IPS-18a (cell line): ENCODE measurements at regions not wholly inside any gene's neighbourhood (a gene's known extent, or its start where the extent isn't known, plus 50 kb on each side); places are given as distances from the start of the nearest gene placed in this dataset.

Experiments used
- H3K27ac ChIP-seq: one replicate; pipeline ENCODE4 v1.5.1; 2013; ENCODE audit warnings: low read length
- H3K27me3 ChIP-seq: one replicate; pipeline ENCODE4 v1.6.1; 2013; ENCODE audit warnings: mild to moderate bottlenecking, low read length; ENCODE audit not compliant: control insufficient read depth, insufficient read depth
- H3K36me3 ChIP-seq: one replicate; pipeline ENCODE4 v1.6.1; 2013; ENCODE audit warnings: low read depth, low read length; ENCODE audit not compliant: control insufficient read depth
- H3K4me1 ChIP-seq: one replicate; pipeline ENCODE4 v1.6.1; 2013; ENCODE audit warnings: low read depth, low read length; ENCODE audit not compliant: control insufficient read depth
- H3K4me3 ChIP-seq: one replicate; pipeline ENCODE4 v1.5.1; 2013; ENCODE audit warnings: low read length
- H3K9ac ChIP-seq: one replicate; pipeline ENCODE4 v1.6.1; 2013; ENCODE audit warnings: mild to moderate bottlenecking, low read length, moderate library complexity
- H3K9me3 ChIP-seq: one replicate; pipeline ENCODE4 v1.6.1; 2013; ENCODE audit warnings: low read depth, low read length; ENCODE audit not compliant: control insufficient read depth

GRCh38 chr2:146220957-146221356 is 1623.9 kb upstream of the ACVR2A start:
- Histone ChIP-seq H3K9me3 (no peaks in the 10 kb centered on the region), H3K9ac (no peak overlapping the region), H3K27ac (no peak overlapping the region), H3K4me1 (no peaks in the 10 kb centered on the region), H3K4me3 (no peak overlapping the region), H3K27me3 (no peaks in the 10 kb centered on the region), H3K36me3 (no peaks in the 10 kb centered on the region)

- Histone ChIP-seq H3K9ac (no peak overlapping the region), H3K4me3 (no peak overlapping the region), H3K9me3 (no peaks in the 10 kb centered on the region)
These were observed 1630.4 kb upstream of the ACVR2A start for GRCh38 chr2:146214394-146214929.

GRCh38 chr2:146213674-146214073 is 1631.2 kb upstream of the ACVR2A start:
- H3K9me3 ChIP-seq, result no peaks in the 10 kb centered on the region
- H3K27ac ChIP-seq, result no peak overlapping the region
- no peaks in the 10 kb centered on the region for H3K4me1 ChIP-seq
- no peaks in the 10 kb centered on the region for H3K27me3 ChIP-seq
- no peaks in the 10 kb centered on the region for H3K36me3 ChIP-seq
- no peak overlapping the region for H3K4me3 ChIP-seq
- H3K9ac ChIP-seq, result no peak overlapping the region

More at GRCh38 chr2:146214394-146214929, 1630.4 kb upstream of the ACVR2A start:
- Histone ChIP-seq H3K36me3 (no peaks in the 10 kb centered on the region), H3K27me3 (no peaks in the 10 kb centered on the region), H3K27ac (no peak overlapping the region), H3K4me1 (no peaks in the 10 kb centered on the region)

DNA sequence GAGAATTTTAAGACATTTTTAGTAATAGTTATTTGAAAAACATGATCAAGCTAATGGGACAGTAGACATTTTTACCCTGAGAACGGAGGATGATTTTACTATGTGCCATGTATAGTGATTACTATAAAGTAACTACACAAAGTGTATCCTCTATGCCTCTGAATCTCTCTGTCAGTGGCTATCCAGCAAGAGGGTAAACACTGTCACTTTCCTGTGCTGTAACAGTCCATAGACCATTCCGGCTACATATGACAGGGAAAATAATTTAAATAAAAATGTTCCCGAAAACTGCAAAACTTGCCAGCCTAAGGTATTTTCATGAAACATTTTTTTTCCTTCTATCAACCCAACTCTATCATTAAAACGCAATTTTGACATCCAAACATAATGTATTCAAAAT is 1632.2 kb upstream of the ACVR2A start:
- Histone ChIP-seq H3K36me3 (no peaks in the 10 kb centered on the region), H3K9me3 (no peaks in the 10 kb centered on the region), H3K4me3 (no peak overlapping the region), H3K4me1 (no peaks in the 10 kb centered on the region), H3K27ac (no peak overlapping the region), H3K9ac (no peak overlapping the region), H3K27me3 (no peaks in the 10 kb centered on the region)

- Histone ChIP-seq H3K4me1 (no peaks in the 10 kb centered on the region), H3K36me3 (no peaks in the 10 kb centered on the region), H3K27me3 (no peaks in the 10 kb centered on the region), H3K27ac (no peak overlapping the region), H3K4me3 (no peak overlapping the region), H3K9ac (no peak overlapping the region), H3K9me3 (no peaks in the 10 kb centered on the region)
These were observed 1635.0 kb upstream of the ACVR2A start for GRCh38 chr2:146209842-146210275.

- H3K36me3 ChIP-seq, result no peaks in the 10 kb centered on the region
- no peak overlapping the region for H3K27ac ChIP-seq
- no peaks in the 10 kb centered on the region for H3K27me3 ChIP-seq
- H3K9ac ChIP-seq, result no peak overlapping the region
- H3K4me1 ChIP-seq, result no peaks in the 10 kb centered on the region
- H3K4me3 ChIP-seq, result no peak overlapping the region
- no peaks in the 10 kb centered on the region for H3K9me3 ChIP-seq
These were observed 1636.9 kb upstream of the ACVR2A start for GRCh38 chr2:146207901-146208300.

DNA sequence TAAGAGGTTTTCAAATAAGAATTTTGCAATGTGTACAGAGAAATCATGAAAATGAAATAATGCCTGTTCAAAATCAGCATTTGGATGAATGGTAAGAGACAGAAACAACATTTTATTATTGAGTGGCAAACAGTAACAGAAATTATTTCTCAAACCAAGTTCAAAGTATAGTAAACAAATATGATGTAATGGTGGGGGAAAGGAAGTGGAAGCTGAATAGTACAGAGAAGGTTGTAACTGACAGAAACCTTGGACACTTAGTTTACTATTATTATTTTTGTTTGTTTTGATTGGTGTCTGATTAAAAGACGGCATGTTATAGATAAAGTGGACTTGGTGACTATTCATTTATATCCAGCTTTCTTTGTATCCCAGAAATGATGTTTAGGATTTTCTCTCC is 1637.4 kb upstream of the ACVR2A start:
- Histone ChIP-seq H3K27ac (no peak overlapping the region), H3K9ac (no peak overlapping the region), H3K36me3 (no peaks in the 10 kb centered on the region), H3K4me3 (no peak overlapping the region), H3K4me1 (no peaks in the 10 kb centered on the region), H3K9me3 (no peaks in the 10 kb centered on the region), H3K27me3 (no peaks in the 10 kb centered on the region)

DNA sequence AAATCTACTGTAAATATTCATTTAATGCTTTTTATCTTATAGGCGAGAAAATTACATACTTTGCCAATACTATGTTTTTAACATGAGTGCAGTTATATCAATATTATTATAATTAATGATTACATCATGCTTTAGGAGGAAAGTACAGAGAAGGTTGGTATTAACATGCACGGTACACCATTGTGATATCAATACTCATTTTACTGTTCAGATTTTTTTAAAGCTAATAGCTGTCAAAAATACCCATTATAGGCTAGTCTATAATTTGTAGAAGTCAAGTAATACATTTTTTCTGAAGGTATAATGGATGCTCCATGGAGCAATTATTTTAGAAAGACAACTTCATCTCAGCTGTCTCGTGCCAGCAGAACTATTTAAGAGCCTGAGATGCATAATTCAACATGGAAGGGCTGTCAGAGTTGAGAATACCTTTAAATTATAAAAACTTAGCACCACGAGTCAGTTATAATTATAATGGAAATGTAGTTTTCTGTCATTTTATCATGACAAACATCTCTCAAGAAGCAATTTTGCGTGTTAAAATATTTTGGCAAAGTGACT is 1641.7 kb upstream of the ACVR2A start:
- Histone ChIP-seq H3K27me3 (no peaks in the 10 kb centered on the region), H3K9ac (no peak overlapping the region)

GRCh38 chr2:146193619-146194018 is 1651.2 kb upstream of the ACVR2A start:
- Histone ChIP-seq H3K9me3 (no peaks in the 10 kb centered on the region), H3K4me3 (no peak overlapping the region), H3K36me3 (no peaks in the 10 kb centered on the region), H3K27ac (no peak overlapping the region), H3K4me1 (no peaks in the 10 kb centered on the region), H3K9ac (no peak overlapping the region), H3K27me3 (no peaks in the 10 kb centered on the region)

More for the DNA sequence above, 1641.7 kb upstream of the ACVR2A start:
- Histone ChIP-seq H3K4me3 (no peak overlapping the region), H3K9me3 (no peaks in the 10 kb centered on the region), H3K27ac (no peak overlapping the region), H3K36me3 (no peaks in the 10 kb centered on the region), H3K4me1 (no peaks in the 10 kb centered on the region)

GRCh38 chr2:146189541-146189940 is 1655.3 kb upstream of the ACVR2A start:
- no peak overlapping the region for H3K9ac ChIP-seq
- H3K4me3 ChIP-seq, result no peak overlapping the region
- H3K36me3 ChIP-seq, result no peaks in the 10 kb centered on the region
- H3K27me3 ChIP-seq, result no peaks in the 10 kb centered on the region
- H3K27ac ChIP-seq, result no peak overlapping the region
- H3K9me3 ChIP-seq, result no peaks in the 10 kb centered on the region
- no peaks in the 10 kb centered on the region for H3K4me1 ChIP-seq

- Histone ChIP-seq H3K4me1 (no peaks in the 10 kb centered on the region), H3K36me3 (no peaks in the 10 kb centered on the region), H3K9me3 (peaks cover 11% of the 10 kb centered on the region), H3K9ac (no peak overlapping the region), H3K27me3 (no peaks in the 10 kb centered on the region), H3K4me3 (no peak overlapping the region), H3K27ac (no peak overlapping the region)
These were observed 1654.0 kb upstream of the ZEB2 start for GRCh38 chr2:146173934-146174333.

DNA sequence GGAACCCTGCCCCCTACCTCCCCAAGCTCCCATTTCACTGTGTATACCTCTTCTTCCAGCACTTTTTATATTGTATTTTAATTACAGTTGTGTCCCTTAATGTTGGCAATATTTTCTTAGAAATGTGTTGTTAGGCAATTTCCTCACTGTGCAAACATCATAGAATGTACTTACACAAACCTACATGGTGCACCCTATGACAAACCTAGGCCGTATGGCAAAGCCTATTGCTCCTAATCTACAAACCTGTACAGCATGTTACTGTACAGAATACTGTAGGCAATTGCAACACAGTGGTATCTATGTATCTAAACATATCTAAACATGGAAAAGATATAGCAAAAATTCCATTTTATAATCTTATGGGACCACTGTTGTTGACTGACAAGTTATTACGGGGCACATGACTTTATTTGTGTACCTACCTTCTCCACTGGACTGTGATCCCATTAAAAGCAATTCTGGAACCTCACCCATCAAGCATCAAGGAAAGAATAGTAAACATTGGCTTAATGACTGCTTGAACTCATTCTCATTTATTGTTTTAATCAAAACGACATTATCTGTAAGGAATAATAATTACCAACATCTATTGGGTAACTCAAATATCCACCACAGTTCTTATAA is 1641.5 kb upstream of the ZEB2 start:
- Histone ChIP-seq H3K27me3 (no peaks in the 10 kb centered on the region), H3K4me3 (no peak overlapping the region), H3K27ac (no peak overlapping the region), H3K9me3 (no peaks in the 10 kb centered on the region), H3K4me1 (no peaks in the 10 kb centered on the region), H3K9ac (no peak overlapping the region), H3K36me3 (no peaks in the 10 kb centered on the region)
